CD4-positive, alpha-beta T cell treated with Interleukin-17A for 1 hour (primary cell): ENCODE measurements at regions not wholly inside any gene's neighbourhood (a gene's known extent, or its start where the extent isn't known, plus 50 kb on each side); places are given as distances from the start of the nearest gene placed in this dataset.

Experiments used
- DNase-seq: peaks from one replicate; pipeline ENCODE4 v3.0.0-alpha.2; 2020

DNA sequence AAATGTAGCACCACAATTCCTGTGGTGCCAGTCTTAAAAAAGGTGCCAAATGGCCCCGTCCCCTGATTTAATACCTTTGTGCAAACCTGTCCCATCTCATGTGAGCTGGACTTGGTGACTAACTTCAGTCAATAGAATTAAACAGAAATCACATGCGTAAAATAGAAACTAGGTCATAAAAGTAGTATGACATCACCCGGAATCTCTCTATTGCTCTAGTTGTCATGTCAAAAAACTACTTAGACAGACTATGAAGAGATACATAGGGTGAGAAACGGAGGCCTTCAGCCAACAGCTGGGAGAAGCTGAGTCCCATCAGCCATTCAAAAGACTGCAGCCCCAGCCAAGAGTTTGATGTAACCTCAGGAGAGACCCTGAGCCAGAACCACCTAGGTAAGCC lies 293.5 kb upstream of the HS3ST1 start:
- no peak for DNase-seq

- DNase-seq, result no peak
Measured at GRCh38 chr4:11720292-11720691, 291.6 kb upstream of the HS3ST1 start.

- DNase-seq, result no peak
Measured at GRCh38 chr4:11719879-11720278, 291.2 kb upstream of the HS3ST1 start.

GRCh38 chr4:11715753-11716521 lies 287.2 kb upstream of the HS3ST1 start:
- DNase-seq, result no peak

- DNase-seq, result no peak
Measured at GRCh38 chr4:11710453-11711093, 281.9 kb upstream of the HS3ST1 start.

- no peak for DNase-seq
Measured at GRCh38 chr4:11704186-11704830, 275.6 kb upstream of the HS3ST1 start.

GRCh38 chr4:11702886-11703557 lies 274.3 kb upstream of the HS3ST1 start:
- DNase-seq, result no peak

- no peak for DNase-seq
Measured at GRCh38 chr4:11701966-11702725, 273.5 kb upstream of the HS3ST1 start.

- DNase-seq, result no peak
Measured at GRCh38 chr4:11700751-11701226, 272.1 kb upstream of the HS3ST1 start.

DNA sequence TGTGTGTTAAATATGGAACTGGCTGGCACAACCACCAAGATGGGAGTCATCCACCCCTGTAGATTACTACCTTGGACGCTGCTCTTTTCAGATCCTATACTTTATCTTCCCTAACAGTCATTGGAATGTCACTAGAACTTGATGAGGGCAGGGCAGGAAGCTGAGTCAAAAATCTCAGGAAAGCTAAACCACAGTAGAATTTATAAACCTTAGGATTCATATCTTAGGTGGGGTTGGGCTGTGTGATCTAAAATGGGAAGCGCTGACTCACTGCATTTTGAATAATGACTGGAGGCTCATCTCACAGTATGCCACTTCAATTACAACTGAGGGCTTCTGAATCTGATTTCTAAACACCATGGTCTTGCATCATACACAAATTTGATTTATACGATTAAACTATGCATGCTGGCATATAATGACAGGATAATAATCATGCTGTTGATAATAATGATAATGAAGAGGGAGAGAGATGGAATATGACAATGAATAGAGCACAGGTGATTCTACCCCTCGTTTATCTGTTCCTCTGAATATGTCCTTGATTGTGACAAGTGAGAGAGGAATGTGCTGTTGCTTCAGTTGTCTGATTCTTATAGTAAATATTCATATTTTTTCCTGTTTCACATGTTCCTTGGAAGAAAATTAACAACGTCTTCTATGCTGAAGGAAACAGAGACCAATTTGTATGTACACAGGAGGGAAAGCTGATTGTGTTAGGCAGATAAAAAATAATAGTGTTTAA lies 270.3 kb upstream of the HS3ST1 start:
- no peak for DNase-seq

DNA sequence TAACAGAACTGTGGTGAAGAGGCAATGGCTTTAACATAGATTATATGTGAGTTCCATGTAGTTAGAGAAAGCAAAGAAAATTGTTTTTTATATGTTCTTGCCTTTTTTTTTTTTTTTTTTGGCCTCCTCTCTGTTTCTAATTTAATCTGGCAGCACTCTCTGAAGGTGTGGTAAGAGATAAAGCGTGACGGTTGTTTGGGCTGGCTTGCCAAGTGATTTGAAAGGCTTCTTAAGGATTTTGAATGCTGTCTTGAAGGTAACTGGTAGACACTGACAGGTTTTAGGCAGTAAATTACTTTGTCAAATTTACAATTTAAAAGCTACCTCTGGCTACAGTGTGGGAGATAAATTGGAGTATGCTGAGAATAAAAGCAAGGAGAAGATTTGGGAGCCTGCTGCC lies 269.3 kb upstream of the HS3ST1 start:
- no peak for DNase-seq

DNA sequence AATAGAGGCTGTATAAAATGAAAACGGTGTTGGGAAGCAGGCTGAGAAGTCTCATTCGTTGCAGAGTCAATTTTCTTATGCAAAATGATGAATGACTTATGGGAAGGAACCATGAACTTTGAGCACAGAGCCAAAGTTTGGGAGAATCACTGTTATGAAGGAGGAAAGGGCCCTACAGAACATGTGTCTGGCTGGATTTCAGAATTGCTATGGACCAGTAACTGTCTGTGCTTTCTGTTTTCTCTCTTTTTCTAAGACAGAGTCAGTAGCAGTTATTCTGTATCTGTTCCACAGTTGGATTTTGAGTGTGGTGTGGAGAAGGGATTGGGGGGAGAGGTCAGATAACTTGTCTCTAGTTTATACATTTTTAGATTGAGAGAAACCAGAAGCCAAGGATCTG lies 265.0 kb upstream of the HS3ST1 start:
- no peak for DNase-seq

DNA sequence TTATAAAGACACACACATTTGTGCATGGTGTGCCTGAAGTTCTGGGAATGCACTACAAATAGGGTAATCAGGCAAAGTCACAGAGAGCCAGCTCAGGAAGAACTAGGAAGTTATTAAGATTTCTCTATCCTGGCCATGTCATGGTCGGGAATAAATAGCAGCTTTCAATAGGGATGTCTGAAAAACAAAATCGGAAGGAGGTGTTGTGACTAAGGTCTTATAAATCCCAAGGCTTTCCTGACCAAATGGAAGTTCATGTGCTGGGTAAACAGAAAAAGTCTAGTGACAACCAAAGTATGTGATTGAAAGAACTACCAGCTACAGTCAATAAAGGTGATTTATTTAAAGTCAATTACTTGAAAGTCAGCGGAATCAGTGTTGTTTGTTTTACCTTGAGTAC lies 262.5 kb upstream of the HS3ST1 start:
- no peak for DNase-seq

GRCh38 chr4:11687727-11688126 lies 259.0 kb upstream of the HS3ST1 start:
- DNase-seq, result no peak

- no peak for DNase-seq
Measured at GRCh38 chr4:11685481-11685880, 256.8 kb upstream of the HS3ST1 start.

- no peak for DNase-seq
Measured at GRCh38 chr4:11675051-11675800, 246.5 kb upstream of the HS3ST1 start.

DNA sequence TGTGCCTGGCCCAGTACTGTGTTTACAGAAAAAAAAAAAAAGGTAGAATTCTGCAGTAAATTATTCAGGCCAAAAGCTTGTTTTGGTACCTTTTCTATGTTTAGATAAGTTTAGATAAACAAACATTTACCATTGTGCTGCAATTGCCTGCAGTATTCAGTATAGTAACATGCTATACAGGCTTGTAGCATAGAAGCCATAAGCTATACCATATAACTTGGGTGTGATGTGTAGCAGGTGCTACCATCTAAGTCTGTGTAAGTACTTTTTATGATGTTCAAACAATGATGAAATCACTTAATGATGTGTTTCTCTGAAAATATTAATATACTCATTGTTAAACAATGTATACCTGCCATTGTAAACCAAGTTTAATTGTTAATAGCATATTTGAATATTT lies 241.6 kb upstream of the HS3ST1 start:
- no peak for DNase-seq

DNA sequence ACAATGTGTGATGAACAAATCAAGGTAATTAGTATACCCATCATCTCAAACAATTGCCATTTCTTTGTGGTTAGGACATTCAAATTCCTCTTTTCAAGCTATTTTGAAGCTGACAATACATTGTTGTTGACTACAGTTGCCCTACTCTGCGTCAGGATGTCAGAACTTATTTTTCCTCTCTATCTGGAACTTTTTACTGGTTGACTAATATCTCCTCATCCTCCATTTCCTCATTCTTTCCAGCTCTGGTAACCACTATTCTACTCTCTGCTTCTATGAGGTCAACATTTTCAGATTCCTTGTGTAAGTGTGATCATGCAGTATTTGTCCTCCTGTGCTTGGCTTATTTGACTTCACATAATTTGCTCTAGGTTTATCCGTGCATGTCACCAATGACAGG lies 240.5 kb upstream of the HS3ST1 start:
- DNase-seq, result no peak

GRCh38 chr4:11663114-11663513 lies 234.4 kb upstream of the HS3ST1 start:
- no peak for DNase-seq

DNA sequence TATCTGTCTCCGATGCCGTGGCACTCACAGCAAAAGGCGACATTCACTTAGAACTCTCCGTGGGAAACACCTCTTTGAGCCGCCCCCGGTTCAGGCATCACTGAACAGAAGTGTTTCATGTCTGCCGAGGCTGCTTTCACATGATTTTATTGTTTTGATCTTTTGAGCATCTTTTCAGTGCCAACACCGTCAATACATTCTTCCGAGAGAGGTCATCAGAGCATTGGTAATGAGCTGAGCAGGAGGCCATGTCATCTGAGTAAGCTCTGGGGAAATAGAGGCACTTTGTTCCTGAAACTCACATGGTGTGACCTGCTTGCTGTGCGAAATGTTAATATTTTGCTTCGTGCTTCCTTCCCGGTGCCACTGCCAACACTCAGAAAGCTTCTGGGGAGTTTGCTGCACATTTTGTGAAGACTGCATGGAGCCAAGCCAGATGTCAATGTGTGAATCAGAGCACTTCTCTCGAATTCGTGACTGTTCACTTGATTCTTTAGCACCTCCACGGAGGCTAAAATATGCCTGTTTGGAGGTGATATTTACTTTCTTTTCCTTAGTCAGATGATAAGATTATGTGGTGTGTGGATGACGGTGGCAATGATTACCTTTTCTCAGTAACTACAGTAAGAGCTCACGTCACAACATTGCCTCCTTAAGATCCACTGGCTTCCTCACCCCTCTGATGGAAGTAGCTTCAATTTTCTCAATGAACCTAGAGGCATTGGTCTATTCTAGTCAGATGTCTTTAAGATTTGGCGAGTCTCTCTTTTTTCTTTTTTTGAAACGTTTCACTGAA lies 222.3 kb upstream of the HS3ST1 start:
- DNase-seq, result no peak
